Fibroblast of gingiva (primary cell): ENCODE measurements at regions not wholly inside any gene's neighbourhood (a gene's known extent, or its start where the extent isn't known, plus 50 kb on each side); places are given as distances from the start of the nearest gene placed in this dataset.
"Not testable (repeated sequence)": the region's sequence is repeated elsewhere in the genome, so short reads cannot be mapped to it uniquely, and the experiment has no call there.

Experiments used
- DNase-seq: peaks from one replicate; pipeline ENCODE4 v3.0.0-alpha.2; 2011; ENCODE audit warnings: low read depth

GRCh38 chr6:44742201-44742600 is 354.7 kb downstream of the CDC5L start:
- DNase-seq, result no peak

- DNase-seq, result no peak
Measured at GRCh38 chr6:44742828-44743372, 355.4 kb downstream of the CDC5L start.

- not testable (repeated sequence) for DNase-seq
Measured at GRCh38 chr6:44760116-44760515, 372.6 kb downstream of the CDC5L start.

- DNase-seq, result no peak
Measured at GRCh38 chr6:44761046-44761445, 373.5 kb downstream of the CDC5L start.

GRCh38 chr6:44762496-44762895 is 375.0 kb downstream of the CDC5L start:
- DNase-seq, result no peak

GRCh38 chr6:44771647-44772415 is 384.3 kb downstream of the CDC5L start:
- DNase-seq, result no peak

- no peak for DNase-seq
Measured at GRCh38 chr6:44772838-44773237, 385.3 kb downstream of the CDC5L start.

- DNase-seq, result no peak
Measured at GRCh38 chr6:44775121-44775520, 387.6 kb downstream of the CDC5L start.

GRCh38 chr6:44776344-44776743 is 388.8 kb downstream of the CDC5L start:
- DNase-seq, result no peak

GRCh38 chr6:44778513-44778912 is 391.0 kb downstream of the CDC5L start:
- DNase-seq, result no peak
